LNCaP clone FGC (cell line): ENCODE measurements at regions not wholly inside any gene's neighbourhood (a gene's known extent, or its start where the extent isn't known, plus 50 kb on each side); places are given as distances from the start of the nearest gene placed in this dataset.

Experiments used
- DNase-seq: peaks from one replicate; pipeline ENCODE4 v3.0.0-alpha.2; 2011; ENCODE audit warnings: low read depth
- H3K4me3 ChIP-seq: 2 replicates; pipeline ENCODE4 v1.5.1; 2011; ENCODE audit warnings: mild to moderate bottlenecking, low read depth, low read length, control low read depth
- TF ChIP-seq, protein P1 (sequence below): IDR thresholded peaks from 2 replicates; pipeline ENCODE4 v1.5.1; 2012; ENCODE audit warnings: mild to moderate bottlenecking; ENCODE audit not compliant: control insufficient read depth, insufficient read depth; ENCODE audit errors: extremely low read depth

DNA sequence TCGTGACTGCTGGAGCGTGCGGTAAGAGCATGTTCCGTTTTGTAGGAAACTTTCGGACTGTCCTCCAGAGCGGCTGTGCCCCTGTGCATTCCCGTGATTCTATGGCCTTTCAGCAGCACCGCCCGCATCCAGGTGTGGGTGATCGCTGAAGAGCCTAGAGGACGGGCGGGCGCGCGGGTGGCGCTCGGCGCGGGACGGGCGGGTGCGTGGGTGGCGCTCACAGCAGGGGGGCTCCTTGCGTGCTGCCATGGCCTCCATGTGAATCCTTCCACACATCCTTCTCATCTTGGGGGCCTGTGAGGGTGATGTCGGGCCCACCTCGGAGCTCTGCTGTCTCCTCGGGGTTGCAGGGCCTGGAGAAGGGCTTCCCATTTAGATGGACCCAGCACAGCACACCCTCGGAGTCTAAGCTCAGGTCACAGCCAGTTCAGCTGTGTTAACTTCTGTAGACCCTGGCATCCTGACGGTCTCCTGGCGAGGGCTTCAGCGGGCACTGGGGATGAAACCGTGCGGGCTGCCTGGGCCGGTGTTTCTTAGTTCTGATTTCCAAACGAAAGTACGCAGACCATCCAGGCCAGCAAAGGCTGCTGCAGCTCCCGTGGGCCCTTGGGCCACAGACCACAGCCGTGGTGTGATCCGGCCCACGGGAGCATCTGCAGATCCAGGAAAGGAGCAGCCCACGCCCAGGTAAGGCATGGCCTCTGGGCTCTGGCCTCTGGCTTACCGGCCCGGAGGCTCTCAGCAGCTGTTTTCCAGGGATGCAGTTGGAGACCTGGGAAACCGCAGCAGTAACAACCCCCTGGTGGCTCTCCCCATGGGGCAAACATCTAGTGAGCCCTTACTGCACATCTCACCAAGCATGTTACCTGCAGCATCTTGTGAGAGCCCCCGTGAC is 339.4 kb downstream of the FOXL1 start:
- TF ChIP-seq, protein P1, sequence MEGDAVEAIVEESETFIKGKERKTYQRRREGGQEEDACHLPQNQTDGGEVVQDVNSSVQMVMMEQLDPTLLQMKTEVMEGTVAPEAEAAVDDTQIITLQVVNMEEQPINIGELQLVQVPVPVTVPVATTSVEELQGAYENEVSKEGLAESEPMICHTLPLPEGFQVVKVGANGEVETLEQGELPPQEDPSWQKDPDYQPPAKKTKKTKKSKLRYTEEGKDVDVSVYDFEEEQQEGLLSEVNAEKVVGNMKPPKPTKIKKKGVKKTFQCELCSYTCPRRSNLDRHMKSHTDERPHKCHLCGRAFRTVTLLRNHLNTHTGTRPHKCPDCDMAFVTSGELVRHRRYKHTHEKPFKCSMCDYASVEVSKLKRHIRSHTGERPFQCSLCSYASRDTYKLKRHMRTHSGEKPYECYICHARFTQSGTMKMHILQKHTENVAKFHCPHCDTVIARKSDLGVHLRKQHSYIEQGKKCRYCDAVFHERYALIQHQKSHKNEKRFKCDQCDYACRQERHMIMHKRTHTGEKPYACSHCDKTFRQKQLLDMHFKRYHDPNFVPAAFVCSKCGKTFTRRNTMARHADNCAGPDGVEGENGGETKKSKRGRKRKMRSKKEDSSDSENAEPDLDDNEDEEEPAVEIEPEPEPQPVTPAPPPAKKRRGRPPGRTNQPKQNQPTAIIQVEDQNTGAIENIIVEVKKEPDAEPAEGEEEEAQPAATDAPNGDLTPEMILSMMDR = no peak
- no peak overlapping the region for H3K4me3 ChIP-seq
- no peak for DNase-seq

DNA sequence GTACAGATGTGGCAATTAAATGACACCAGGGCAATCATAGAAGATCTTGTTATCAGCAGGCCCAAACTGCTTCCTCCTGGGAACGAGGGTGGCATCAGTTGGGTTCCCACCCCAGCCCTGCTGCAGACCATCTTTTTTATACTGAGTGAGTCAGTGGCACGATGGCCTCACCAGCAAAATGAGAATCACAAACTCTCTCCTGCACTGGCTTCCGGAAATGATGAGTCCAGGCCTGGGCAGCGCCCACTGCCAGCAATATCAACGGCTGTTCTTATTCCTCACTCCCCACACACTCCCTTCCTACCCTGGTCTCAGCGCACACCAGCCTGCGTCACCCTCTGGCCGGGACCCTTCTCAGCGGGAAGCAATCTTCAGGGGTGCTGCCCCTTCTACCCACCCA is 340.3 kb downstream of the FOXL1 start:
- DNase-seq = no peak
- TF ChIP-seq, protein P1 = no peak
- H3K4me3 ChIP-seq = no peak overlapping the region

DNA sequence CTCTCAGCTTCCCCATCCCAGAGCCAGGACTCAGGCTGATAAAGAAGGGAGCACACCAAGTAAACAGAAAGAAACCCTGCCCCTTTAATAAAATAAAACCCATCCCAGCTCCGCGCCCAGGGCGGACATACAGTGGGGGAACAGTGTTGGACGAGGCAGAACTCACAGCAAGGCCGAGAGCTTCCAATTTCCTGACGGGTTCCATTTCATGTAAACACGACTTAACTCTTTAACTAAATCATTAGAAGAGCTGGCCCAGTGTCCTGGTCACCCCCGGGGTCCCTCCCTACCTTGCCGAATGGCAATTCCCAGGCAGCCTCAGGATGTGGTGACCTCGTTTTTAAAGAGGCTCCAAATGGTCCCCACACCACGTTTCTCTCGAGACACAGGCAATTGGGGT is 340.7 kb downstream of the FOXL1 start:
- DNase-seq = no peak
- H3K4me3 ChIP-seq = no peak overlapping the region
- TF ChIP-seq, protein P1 = no peak

DNA sequence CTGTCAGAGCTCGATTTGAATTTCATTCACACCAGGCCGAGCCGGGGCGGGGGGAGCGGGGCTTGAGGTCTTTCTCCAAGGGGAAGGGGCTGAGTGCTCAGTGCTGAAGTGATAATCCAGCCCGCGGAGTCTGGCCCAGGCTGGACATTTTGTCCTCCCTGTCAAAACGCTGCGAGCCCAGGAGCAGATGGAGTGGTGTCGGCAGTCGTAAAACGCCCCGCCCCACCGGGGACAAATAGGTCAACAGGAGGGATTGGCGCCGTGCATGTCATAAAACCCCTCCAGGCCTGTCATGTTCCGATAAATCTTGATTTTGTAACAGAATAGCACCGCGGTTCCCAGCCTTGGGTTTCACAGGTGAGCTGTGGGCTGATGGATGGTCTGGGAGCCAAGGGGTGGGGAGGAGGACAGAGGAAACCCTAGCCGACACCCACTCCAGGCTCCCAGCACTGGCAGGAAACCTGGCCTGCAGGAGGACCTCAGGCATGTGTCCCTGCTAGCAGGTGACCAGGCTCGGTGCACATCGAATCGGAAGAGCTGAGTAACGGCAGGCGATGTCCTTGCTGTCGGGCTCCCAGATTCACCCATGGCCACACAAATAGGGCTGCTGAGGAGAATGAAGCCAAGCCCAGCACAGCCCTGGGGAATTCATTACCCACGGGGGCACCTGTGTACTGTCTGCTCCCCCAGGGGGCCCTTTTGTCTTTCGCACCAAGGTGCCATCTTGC is 341.4 kb downstream of the FOXL1 start:
- TF ChIP-seq, protein P1 = no peak

DNA sequence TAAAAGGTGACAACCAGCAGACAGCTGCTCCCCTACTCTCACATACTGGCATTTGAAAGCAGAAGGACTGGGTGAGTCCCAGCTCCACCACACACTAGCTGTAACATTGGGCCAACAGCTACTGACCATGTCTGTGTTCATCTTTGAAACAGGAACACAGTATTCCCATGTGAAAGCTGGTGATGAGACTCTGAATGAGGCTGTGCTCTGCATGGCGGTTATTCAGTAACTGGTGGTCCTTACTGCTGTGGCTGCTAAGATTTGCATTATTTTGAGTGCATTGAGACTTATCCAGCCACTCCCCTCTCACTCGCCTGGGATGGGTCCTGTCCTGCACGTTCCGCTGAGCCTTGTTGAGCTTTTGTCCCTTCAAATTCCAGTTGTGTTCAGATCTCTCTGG is 342.9 kb downstream of the FOXL1 start:
- TF ChIP-seq, protein P1 = no peak
- no peak overlapping the region for H3K4me3 ChIP-seq
- no peak for DNase-seq

More for the DNA sequence above, 341.4 kb downstream of the FOXL1 start:
- DNase-seq = no peak
- H3K4me3 ChIP-seq = no peak overlapping the region

DNA sequence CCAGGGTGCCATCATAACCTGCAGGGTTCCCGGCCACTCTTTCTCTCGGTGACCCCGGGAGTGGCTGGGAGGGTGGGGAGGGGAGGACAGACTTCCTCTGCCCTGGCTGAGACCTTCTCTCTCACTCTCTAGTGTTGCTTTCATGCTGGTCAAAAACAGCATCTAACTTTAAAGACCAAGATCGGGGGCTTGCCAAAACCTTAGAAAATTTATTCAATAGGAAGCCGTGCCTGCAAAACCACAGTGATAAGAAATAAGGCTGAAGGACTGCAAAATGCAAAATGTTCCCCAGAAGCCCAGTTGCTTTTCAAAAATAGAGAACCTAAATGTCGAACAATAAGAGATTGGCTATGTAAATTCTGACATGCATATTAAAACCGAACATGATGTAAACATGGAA is 344.0 kb downstream of the FOXL1 start:
- H3K4me3 ChIP-seq = no peak overlapping the region
- TF ChIP-seq, protein P1 = no peak
- no peak for DNase-seq
